OCI-LY7 (cell line): ENCODE measurements at regions not wholly inside any gene's neighbourhood (a gene's known extent, or its start where the extent isn't known, plus 50 kb on each side); places are given as distances from the start of the nearest gene placed in this dataset.

Experiments
- EZH2phosphoT487 ChIP-seq: fragments of 200-600 bp; sonication (generic); IDR thresholded peaks from 2 replicates; pipeline ENCODE4 v1.6.1; 2018; ENCODE audit warnings: low read depth, borderline replicate concordance, mild to moderate bottlenecking, mixed run types, antibody characterized with exemption, low read length, moderate library complexity, mixed read lengths
- TF ChIP-seq, protein P1 (sequence below): fragments of 200-600 bp; sonication (generic); conservative IDR thresholded peaks from 2 replicates; pipeline ENCODE4 v1.5.1; 2014; ENCODE audit warnings: mild to moderate bottlenecking, antibody characterized with exemption, low read length, moderate library complexity, mixed read lengths

DNA sequence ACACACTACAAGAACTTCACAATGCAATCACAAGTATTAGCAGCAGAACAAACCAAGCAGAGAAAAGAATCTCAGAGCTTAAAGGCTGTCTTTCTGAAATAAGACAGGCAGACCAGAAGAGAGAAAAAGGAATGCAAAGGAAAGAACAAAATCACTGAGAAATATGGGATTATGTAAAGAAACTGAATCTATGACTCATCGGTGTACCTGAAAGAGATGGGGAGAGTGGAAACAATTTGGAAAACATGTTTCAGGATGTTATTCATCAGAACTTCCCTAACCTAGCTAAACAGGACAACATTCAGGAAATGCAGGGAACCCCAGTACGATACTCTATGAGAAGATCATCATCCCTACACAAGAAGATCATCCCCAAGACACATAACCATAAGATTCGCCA is 499.0 kb upstream of the CHAC2 start:
- no peak for TF ChIP-seq EZH2phosphoT487
- TF ChIP-seq, protein P1, sequence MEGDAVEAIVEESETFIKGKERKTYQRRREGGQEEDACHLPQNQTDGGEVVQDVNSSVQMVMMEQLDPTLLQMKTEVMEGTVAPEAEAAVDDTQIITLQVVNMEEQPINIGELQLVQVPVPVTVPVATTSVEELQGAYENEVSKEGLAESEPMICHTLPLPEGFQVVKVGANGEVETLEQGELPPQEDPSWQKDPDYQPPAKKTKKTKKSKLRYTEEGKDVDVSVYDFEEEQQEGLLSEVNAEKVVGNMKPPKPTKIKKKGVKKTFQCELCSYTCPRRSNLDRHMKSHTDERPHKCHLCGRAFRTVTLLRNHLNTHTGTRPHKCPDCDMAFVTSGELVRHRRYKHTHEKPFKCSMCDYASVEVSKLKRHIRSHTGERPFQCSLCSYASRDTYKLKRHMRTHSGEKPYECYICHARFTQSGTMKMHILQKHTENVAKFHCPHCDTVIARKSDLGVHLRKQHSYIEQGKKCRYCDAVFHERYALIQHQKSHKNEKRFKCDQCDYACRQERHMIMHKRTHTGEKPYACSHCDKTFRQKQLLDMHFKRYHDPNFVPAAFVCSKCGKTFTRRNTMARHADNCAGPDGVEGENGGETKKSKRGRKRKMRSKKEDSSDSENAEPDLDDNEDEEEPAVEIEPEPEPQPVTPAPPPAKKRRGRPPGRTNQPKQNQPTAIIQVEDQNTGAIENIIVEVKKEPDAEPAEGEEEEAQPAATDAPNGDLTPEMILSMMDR = no peak
